ENCODE measurements at regions not wholly inside any gene's neighbourhood (a gene's known extent, or its start where the extent isn't known, plus 50 kb on each side); places are given as distances from the start of the nearest gene placed in this dataset.

- Histone ChIP-seq H3K4me1 (ENCODE audit: control insufficient read depth, extremely low read depth, insufficient read depth, low read length) (peaks cover 28% of the 10 kb centered on the region), H3K79me2 (ENCODE audit: control insufficient read depth, insufficient read depth, low read length) (peaks cover 14% of the 10 kb centered on the region), H3K27ac (ENCODE audit: insufficient read depth, low read depth, low read length) (no peak overlapping the region), H3K4me3 (replicated peaks in 1 of 3; ENCODE audit: insufficient read depth in 1 of 3, low read depth in 1 of 3, low read length in 3 of 3) (no peak overlapping the region), H4K20me1 (replicated peaks; ENCODE audit: control insufficient read depth, extremely low read depth, insufficient read depth, low read length) (peaks cover 6% of the 10 kb centered on the region), H3K4me2 (ENCODE audit: insufficient read depth, low read length) (no peak overlapping the region), H3K9me1 (replicated peaks; ENCODE audit: control insufficient read depth, extremely low read depth, insufficient read depth, low read length) (no peaks in the 10 kb centered on the region), H3K36me3 (ENCODE audit: control insufficient read depth in 2 of 2, extremely low read depth in 1 of 2, insufficient read depth in 2 of 2, low read length in 2 of 2) (peaks cover 6 to 12% of the 10 kb centered on the region in 2 experiments), H3K27me3 (ENCODE audit: control insufficient read depth in 2 of 2, insufficient read depth in 2 of 2, low read length in 2 of 2) (no peaks in the 10 kb centered on the region), H3K9me3 (replicated peaks; ENCODE audit: control insufficient read depth, insufficient read depth, low read length) (no peaks in the 10 kb centered on the region), H2AFZ (ENCODE audit: low read depth, low read length) (no peak overlapping the region), H3K9ac (replicated peaks; ENCODE audit: extremely low read depth, insufficient read depth, low read length) (no peak overlapping the region)
- FAIRE-seq (no peak), DNase-seq (ENCODE audit: low read depth, low spot score) (no peak)
- ChIA-PET POLR2A (interaction anchor here (0.6 kb wide), 1 partner anchor 40 kb away, joined by 6 read pairs; no protein-coding TSS in a partner anchor), CTCF (interaction anchor here (1.4 to 1.5 kb wide), 2 partner anchors 15 to 36 kb away, joined by 3 read pairs; no protein-coding TSS in a partner anchor)
- intact Hi-C loops (cut with micrococcal nuclease) (no loop called here), dilution Hi-C loops (cut with MboI; ENCODE audit: extremely low pct_ligation_motif_present, low sequenced_read_pairs) (no loop called here)
- no TSS peak for BruUV-seq (replicated peaks)
- TF ChIP-seq POLR2A (IDR thresholded peaks at IDR 0.05; ENCODE audit: low read depth, low read length): no peak
- no peak for TF ChIP-seq MYC (IDR thresholded peaks at IDR 0.05; ENCODE audit: low read depth, low read length)
- TF ChIP-seq CTCF (IDR thresholded peaks at IDR 0.05; ENCODE audit: extremely low read depth in 1 of 2, insufficient read depth in 1 of 2, low read depth in 1 of 2, low read length in 2 of 2): no peak
- TF ChIP-seq GATA2 (IDR thresholded peaks at IDR 0.05; ENCODE audit: insufficient read depth, insufficient read length, low read depth, low read length): no peak
- TF ChIP-seq MAX (IDR thresholded peaks at IDR 0.05; ENCODE audit: insufficient read depth, insufficient read length): no peak
- no peak for TF ChIP-seq JUN (IDR thresholded peaks at IDR 0.05; ENCODE audit: borderline replicate concordance, insufficient read depth, insufficient read length, low read depth)
- TF ChIP-seq EZH2 (IDR thresholded peaks at IDR 0.05; ENCODE audit: borderline replicate concordance, low read depth, low read length, severe bottlenecking): no peak
- no peak for TF ChIP-seq POLR2AphosphoS5 (IDR thresholded peaks at IDR 0.05; ENCODE audit: insufficient read depth, low read depth, low read length)
- no peak for TF ChIP-seq FOS (IDR thresholded peaks at IDR 0.05; ENCODE audit: borderline replicate concordance, insufficient read depth, low read length)
These were observed 54.4 kb downstream of the ZZZ3 start for GRCh38 chr1:77627978-77628570.

All from endothelial cell of umbilical vein (primary cell).